ENCODE measurements at regions not wholly inside any gene's neighbourhood (a gene's known extent, or its start where the extent isn't known, plus 50 kb on each side); places are given as distances from the start of the nearest gene placed in this dataset.

DNA sequence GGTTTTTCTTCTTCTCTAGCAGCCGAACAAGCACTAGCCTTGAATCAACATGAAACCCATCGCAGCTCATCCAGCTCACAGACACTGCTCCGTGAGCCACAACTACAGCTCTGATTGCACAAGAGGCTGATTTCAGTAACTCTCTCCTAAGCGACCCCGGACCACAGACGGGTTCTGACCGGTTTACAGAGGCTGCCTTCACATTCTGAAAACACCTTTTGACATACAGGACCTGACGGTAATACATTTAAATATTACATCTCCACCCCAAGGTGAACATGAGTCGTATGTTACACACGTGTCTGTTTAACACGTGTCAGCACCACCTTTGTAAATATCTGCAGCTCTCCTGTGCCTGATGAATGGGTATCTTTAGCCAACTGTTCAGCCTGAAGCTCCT is 120.7 kb downstream of the TMEM18 start:
- DNase-seq (ENCODE audit: low read depth, low spot score), result no peak
- TF ChIP-seq, protein P1, sequence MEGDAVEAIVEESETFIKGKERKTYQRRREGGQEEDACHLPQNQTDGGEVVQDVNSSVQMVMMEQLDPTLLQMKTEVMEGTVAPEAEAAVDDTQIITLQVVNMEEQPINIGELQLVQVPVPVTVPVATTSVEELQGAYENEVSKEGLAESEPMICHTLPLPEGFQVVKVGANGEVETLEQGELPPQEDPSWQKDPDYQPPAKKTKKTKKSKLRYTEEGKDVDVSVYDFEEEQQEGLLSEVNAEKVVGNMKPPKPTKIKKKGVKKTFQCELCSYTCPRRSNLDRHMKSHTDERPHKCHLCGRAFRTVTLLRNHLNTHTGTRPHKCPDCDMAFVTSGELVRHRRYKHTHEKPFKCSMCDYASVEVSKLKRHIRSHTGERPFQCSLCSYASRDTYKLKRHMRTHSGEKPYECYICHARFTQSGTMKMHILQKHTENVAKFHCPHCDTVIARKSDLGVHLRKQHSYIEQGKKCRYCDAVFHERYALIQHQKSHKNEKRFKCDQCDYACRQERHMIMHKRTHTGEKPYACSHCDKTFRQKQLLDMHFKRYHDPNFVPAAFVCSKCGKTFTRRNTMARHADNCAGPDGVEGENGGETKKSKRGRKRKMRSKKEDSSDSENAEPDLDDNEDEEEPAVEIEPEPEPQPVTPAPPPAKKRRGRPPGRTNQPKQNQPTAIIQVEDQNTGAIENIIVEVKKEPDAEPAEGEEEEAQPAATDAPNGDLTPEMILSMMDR (IDR thresholded peaks at IDR 0.05; ENCODE audit: insufficient read depth, low read length, missing control alignments), result no peak
- ChIA-PET POLR2A (no interaction called here), CTCF (no interaction called here)
- no peak overlapping the region for H3K4me3 ChIP-seq (ENCODE audit: low read depth, low read length)

DNA sequence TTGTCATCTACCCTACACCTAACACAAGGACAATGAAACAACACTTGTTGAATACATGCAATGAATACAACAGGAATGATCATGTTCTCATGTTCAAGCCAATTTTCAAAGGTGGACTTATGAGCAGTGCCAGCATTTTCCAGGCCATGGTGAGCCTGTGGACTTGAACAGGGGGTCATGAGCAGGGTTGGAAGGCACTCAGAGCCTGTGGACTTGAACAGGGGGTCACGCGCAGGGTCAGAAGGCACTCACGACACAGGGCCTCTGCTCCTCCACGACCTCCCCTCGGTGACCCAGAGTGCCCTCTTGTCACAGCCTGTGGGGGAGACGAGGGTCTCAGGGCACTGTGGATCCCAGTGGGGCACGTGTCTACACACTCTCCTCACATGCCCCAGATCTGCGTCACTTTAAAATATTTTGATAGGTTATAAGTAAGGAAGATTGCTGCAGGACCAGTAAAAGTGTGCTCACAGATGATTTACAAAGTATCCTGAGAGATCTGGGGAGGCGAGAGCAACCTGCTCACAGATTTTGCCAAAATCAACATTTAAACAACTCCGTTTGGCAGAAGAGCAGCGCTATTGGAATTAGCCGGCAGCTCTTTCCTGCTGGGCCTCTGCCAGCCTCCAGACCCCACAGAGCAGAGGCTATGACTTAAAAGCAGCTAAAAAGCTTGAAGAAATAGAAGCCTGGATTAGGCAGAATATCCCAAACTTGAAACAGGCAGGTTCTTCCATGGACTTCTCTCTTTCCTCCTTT is 121.9 kb downstream of the TMEM18 start:
- TF ChIP-seq, protein P1 (IDR thresholded peaks at IDR 0.05; ENCODE audit: insufficient read depth, low read length, missing control alignments), result no peak
- no peak overlapping the region for H3K4me3 ChIP-seq (ENCODE audit: low read depth, low read length)
- DNase-seq (ENCODE audit: low read depth, low spot score), result no peak
- POLR2A ChIA-PET, result no interaction called here
- CTCF ChIA-PET, result no interaction called here

DNA sequence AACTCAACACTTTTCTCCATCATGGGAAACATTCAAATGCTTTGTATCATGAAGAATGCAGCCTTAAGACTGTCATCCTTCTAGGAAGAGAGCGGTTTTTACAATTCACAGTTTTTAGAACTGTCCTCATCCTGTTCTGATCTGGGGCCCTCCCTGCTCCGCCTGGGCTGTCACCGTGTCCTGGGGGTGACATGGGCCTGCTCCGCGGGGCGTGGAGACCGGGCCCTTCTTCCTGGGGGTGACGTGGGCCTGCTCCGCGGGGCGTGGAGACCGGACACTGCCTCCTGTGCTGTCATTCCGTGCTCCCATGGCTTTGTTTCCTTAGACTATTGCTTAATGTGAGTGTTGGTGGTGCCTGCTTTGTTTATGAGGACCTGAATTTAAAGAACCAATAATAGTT is 122.8 kb downstream of the TMEM18 start:
- no peak overlapping the region for H3K4me3 ChIP-seq (ENCODE audit: low read depth, low read length)
- POLR2A ChIA-PET, result no interaction called here
- TF ChIP-seq, protein P1 (IDR thresholded peaks at IDR 0.05; ENCODE audit: insufficient read depth, low read length, missing control alignments), result no peak
- no peak for DNase-seq (ENCODE audit: low read depth, low spot score)
- CTCF ChIA-PET, result no interaction called here

DNA sequence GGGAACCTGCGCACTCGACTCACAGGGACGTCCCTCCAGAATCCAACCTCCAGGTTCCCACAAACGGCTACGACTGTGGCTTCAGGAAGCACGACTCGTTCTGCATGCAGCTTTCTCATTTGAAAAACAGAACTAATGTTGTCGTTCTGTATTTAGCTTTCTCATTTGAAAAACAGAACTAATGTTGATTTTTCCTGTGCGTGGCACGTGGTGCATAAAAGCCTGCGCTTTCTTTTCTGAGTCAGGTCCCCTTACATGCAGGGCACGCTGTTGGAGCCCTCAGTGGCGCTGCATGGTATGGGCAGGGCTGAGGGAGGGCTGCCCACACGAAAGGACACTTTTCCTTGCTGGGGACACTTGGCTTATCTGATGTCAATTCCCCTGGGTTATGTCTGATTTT is 124.3 kb downstream of the TMEM18 start:
- DNase-seq (ENCODE audit: low read depth, low spot score), result no peak
- ChIA-PET CTCF (no interaction called here), POLR2A (no interaction called here)
- H3K4me3 ChIP-seq (ENCODE audit: low read depth, low read length), result no peak overlapping the region
- TF ChIP-seq, protein P1 (IDR thresholded peaks at IDR 0.05; ENCODE audit: insufficient read depth, low read length, missing control alignments), result no peak

DNA sequence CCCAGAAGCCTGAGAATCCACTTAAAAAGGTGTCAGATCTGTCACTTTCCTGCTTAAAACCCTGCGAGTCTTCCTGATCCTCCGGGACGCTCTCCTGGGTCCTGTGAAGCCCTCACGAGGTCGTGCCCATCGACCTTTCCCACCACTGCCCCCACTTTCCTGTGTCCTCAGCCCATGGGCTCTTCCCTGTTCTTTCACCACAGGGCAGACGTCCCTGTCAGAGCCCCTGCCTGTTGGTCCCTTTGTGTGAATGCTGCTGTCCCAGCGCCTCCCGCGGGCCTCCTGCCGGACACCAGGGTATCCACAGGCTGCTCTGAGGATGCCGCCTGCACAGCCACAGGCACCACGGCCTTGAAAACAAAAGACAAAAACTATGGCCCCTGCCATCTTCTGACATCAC is 125.6 kb downstream of the TMEM18 start:
- CTCF ChIA-PET, result no interaction called here
- POLR2A ChIA-PET, result no interaction called here
- no peak for DNase-seq (ENCODE audit: low read depth, low spot score)
- H3K4me3 ChIP-seq (ENCODE audit: low read depth, low read length), result no peak overlapping the region
- TF ChIP-seq, protein P1 (IDR thresholded peaks at IDR 0.05; ENCODE audit: insufficient read depth, low read length, missing control alignments), result no peak

DNA sequence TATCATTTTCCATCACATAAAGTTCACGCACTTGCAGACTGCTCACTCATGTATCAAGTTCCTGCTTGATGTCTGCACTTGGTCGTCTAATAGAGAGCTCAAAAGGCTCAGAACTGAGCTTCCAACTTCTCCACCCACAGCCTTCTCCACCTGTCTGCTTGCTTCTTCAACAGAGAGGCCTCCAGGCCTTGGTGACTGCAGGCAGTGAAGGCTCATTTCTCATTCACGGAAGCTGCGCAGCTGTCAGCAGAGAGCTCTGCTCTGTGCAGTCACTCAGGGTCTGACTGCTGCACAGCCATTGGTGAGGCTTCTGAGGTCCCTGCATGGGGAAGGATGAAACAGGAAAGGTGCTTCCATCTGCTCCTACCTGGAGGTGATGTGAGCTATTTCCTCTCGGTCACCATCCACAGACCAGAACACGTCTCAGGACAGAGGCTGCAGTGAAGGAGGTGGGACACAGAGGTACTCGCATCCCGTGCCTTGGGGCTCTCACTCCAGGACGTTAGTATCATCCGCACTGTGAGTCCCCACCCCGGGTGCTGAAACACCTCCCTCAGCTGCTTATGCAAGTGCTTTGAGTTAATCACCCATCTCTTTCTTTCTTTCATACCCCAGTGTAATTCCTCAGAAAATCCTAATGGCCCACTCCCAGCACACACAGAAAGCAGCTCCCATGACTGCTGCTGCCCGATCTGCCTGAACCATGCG is 126.2 kb downstream of the TMEM18 start:
- ChIA-PET CTCF (no interaction called here), POLR2A (no interaction called here)
- no peak overlapping the region for H3K4me3 ChIP-seq (ENCODE audit: low read depth, low read length)
- no peak for DNase-seq (ENCODE audit: low read depth, low spot score)
- TF ChIP-seq, protein P1 (IDR thresholded peaks at IDR 0.05; ENCODE audit: insufficient read depth, low read length, missing control alignments), result no peak
